Hepatocyte (in vitro differentiated cells): ENCODE measurements at regions not wholly inside any gene's neighbourhood (a gene's known extent, or its start where the extent isn't known, plus 50 kb on each side); places are given as distances from the start of the nearest gene placed in this dataset.

Experiments used
- DNase-seq: peaks from one replicate; pipeline ENCODE4 v3.0.0-alpha.2; 2016; ENCODE audit warnings: low spot score
- H2AFZ ChIP-seq: fragments of 200-600 bp; sonication (generic); 2 replicates; pipeline ENCODE4 v1.6.0; 2016; ENCODE audit warnings: antibody characterized with exemption, mild to moderate bottlenecking
- H3K27ac ChIP-seq: fragments of 200-600 bp; sonication (generic); 2 replicates; pipeline ENCODE4 v1.5.1; 2016; ENCODE audit warnings: mild to moderate bottlenecking
- H3K27me3 ChIP-seq: fragments of 200-600 bp; sonication (generic); 2 replicates; pipeline ENCODE4 v1.6.1; 2016
- H3K36me3 ChIP-seq: fragments of 200-600 bp; sonication (generic); replicated peaks from 2 replicates; pipeline ENCODE4 v1.5.1; 2016; ENCODE audit warnings: low read depth; ENCODE audit not compliant: insufficient read depth
- H3K4me1 ChIP-seq: fragments of 200-600 bp; sonication (generic); 2 replicates; pipeline ENCODE4 v1.5.1; 2016; ENCODE audit warnings: mild to moderate bottlenecking, moderate library complexity; ENCODE audit not compliant: insufficient read depth
- H3K4me2 ChIP-seq: fragments of 200-600 bp; sonication (generic); 2 replicates; pipeline ENCODE4 v1.6.0; 2016
- H3K4me3 ChIP-seq: fragments of 200-600 bp; sonication (generic); 2 replicates; pipeline ENCODE4 v1.5.1; 2016; ENCODE audit warnings: mild to moderate bottlenecking
- H3K79me2 ChIP-seq: fragments of 200-600 bp; sonication (generic); 2 replicates; pipeline ENCODE4 v1.6.0; 2017; ENCODE audit warnings: mild to moderate bottlenecking
- H3K9me2 ChIP-seq: fragments of 200-600 bp; sonication (generic); replicated peaks from 2 replicates; pipeline ENCODE4 v1.6.0; 2017; ENCODE audit warnings: mild to moderate bottlenecking; ENCODE audit not compliant: insufficient read depth
- H3K9me3 ChIP-seq: fragments of 200-600 bp; sonication (generic); 2 replicates; pipeline ENCODE4 v1.5.1; 2016; ENCODE audit warnings: low read depth, mild to moderate bottlenecking
- H4K20me1 ChIP-seq: fragments of 200-600 bp; sonication (generic); 2 replicates; pipeline ENCODE4 v1.6.0; 2016; ENCODE audit warnings: mild to moderate bottlenecking; ENCODE audit not compliant: insufficient read depth, poor library complexity, severe bottlenecking
- EZH2 ChIP-seq: fragments of 200-600 bp; sonication (generic); IDR thresholded peaks from 2 replicates; pipeline ENCODE4 v1.6.1; 2016; ENCODE audit warnings: antibody characterized with exemption, mild to moderate bottlenecking, borderline replicate concordance
- EZH2phosphoT487 ChIP-seq: fragments of 200-600 bp; sonication (generic); IDR thresholded peaks from one replicate; pipeline ENCODE4 v1.6.1; 2018; ENCODE audit warnings: antibody characterized with exemption, mild to moderate bottlenecking, low read depth, moderate library complexity; ENCODE audit not compliant: unreplicated experiment, severe bottlenecking
- WGBS: methylation state at CpG from one replicate; pipeline ENCODE4 v1.1.6; 2016; ENCODE audit warnings: low lambda C conversion rate; ENCODE audit errors: missing lambda C conversion rate; 5-methylcytosine and 5-hydroxymethylcytosine counted together
- TF ChIP-seq, protein P1 (sequence below): fragments of 200-600 bp; sonication (generic); IDR thresholded peaks from 2 replicates; pipeline ENCODE4 v1.5.1; 2016; ENCODE audit warnings: antibody characterized with exemption, mild to moderate bottlenecking; ENCODE audit not compliant: poor library complexity

DNA sequence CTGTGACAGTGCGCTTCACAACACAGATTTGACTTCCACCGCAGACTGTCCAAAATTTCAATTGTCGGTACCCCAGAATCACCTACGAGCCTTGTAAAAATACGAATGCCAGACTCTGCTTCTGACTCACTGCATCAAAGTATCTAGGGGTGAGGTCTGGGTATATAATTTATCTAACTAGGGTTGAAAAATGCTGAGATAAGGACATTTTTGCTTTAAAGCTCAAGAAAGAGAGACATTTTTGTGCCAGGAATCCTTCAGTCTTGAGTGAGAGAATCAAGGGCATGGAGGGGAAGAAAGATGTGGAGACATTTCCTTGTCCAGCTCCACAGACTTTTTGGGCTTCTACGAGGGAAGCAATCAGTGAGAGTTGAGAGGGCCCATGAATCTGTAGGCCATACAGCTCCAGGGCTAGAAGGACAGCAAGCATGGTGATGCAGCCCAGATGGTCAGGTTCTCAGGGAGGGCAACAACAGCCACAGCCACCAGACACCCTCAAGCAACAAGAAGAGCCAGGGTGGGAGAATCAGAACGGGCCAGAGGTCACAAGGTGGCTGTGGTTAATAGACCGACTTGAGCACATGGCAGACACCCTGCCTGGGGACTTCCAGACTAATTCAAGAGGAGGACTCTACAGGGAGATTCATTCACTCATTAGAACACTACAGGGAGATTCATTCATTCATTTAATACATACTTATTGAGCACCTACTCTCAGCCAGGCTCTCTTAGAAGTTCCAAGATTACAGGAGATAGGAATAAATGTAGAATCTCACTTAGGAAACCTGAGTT lies 211.1 kb upstream of the PRDM1 start:
- no peaks in the 10 kb centered on the region for H3K79me2 ChIP-seq
- no peak for DNase-seq
- H3K27ac ChIP-seq = no peak overlapping the region
- no peaks in the 10 kb centered on the region for H3K9me2 ChIP-seq
- H3K36me3 ChIP-seq = no peaks in the 10 kb centered on the region
- no peak overlapping the region for H2AFZ ChIP-seq
- TF ChIP-seq, protein P1, sequence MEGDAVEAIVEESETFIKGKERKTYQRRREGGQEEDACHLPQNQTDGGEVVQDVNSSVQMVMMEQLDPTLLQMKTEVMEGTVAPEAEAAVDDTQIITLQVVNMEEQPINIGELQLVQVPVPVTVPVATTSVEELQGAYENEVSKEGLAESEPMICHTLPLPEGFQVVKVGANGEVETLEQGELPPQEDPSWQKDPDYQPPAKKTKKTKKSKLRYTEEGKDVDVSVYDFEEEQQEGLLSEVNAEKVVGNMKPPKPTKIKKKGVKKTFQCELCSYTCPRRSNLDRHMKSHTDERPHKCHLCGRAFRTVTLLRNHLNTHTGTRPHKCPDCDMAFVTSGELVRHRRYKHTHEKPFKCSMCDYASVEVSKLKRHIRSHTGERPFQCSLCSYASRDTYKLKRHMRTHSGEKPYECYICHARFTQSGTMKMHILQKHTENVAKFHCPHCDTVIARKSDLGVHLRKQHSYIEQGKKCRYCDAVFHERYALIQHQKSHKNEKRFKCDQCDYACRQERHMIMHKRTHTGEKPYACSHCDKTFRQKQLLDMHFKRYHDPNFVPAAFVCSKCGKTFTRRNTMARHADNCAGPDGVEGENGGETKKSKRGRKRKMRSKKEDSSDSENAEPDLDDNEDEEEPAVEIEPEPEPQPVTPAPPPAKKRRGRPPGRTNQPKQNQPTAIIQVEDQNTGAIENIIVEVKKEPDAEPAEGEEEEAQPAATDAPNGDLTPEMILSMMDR = no peak
- TF ChIP-seq EZH2phosphoT487 (no peak), EZH2 (no peak)
- no peak overlapping the region for H3K4me2 ChIP-seq
- no peak overlapping the region for H3K4me3 ChIP-seq
- no peaks in the 10 kb centered on the region for H4K20me1 ChIP-seq
- H3K27me3 ChIP-seq = no peaks in the 10 kb centered on the region
- 86% methylated on average over 8 of the region's 8 CpGs for WGBS
- no peaks in the 10 kb centered on the region for H3K9me3 ChIP-seq
- peaks cover 5% of the 10 kb centered on the region for H3K4me1 ChIP-seq

DNA sequence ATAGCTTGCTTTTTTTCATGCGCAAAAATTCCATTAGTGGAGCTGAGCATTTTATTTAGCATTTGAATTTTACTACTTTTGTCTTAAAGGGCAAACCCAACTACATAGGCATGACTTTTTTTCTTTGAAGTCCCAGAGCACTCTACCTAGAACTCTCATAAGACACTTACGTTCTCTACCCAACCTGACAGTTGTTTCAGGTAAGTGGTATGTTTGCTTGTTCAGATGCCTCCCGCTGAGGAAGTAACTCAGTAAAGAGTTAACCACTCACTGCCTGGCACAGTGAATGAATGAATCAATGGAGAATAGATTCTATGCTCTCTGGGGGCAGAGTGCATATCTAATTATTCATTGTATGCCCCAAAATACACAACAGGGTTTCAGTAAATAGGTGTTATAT lies 212.3 kb upstream of the PRDM1 start:
- peak overlapping the region; percentile 6 for H3K4me2 ChIP-seq
- no peaks in the 10 kb centered on the region for H3K27me3 ChIP-seq
- no peak for DNase-seq
- WGBS = 41% methylated on average over 3 of the region's 3 CpGs
- no peaks in the 10 kb centered on the region for H3K36me3 ChIP-seq
- no peak overlapping the region for H2AFZ ChIP-seq
- no peaks in the 10 kb centered on the region for H3K9me2 ChIP-seq
- H3K27ac ChIP-seq = no peak overlapping the region
- H3K79me2 ChIP-seq = no peaks in the 10 kb centered on the region
- H3K9me3 ChIP-seq = no peaks in the 10 kb centered on the region
- TF ChIP-seq, protein P1 = no peak
- TF ChIP-seq EZH2phosphoT487 = no peak
- no peak for TF ChIP-seq EZH2
- no peak overlapping the region for H3K4me3 ChIP-seq
- H3K4me1 ChIP-seq = peaks cover 5% of the 10 kb centered on the region
- no peaks in the 10 kb centered on the region for H4K20me1 ChIP-seq

DNA sequence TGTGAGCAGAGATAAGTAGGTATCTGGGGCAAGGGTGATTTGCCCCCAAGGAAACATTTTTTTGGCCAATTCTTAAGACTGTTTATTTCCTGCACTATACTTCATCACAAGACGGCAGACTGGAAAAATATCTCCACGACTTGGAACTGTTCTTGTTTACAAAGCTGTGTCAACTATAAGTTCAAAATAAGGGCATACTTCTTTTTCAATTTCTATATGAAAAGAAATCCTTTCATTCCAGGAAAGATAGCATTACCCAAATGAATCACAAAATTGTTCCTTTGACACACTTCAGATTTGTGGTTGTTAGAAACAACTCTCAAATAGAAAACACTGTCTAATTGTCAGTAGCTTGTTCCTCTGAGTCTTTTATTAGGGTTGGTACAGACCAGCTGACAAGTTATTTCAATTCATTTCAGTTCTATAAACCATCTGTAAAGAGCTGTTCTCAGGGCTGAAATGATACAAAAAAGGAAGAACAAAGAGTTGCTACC lies 212.9 kb upstream of the PRDM1 start:
- H3K79me2 ChIP-seq = no peaks in the 10 kb centered on the region
- H3K9me3 ChIP-seq = no peaks in the 10 kb centered on the region
- no peaks in the 10 kb centered on the region for H4K20me1 ChIP-seq
- no peak overlapping the region for H3K4me3 ChIP-seq
- no peak for DNase-seq
- peaks cover 5% of the 10 kb centered on the region for H3K4me1 ChIP-seq
- TF ChIP-seq EZH2 = no peak
- TF ChIP-seq, protein P1 = no peak
- H3K27ac ChIP-seq = no peak overlapping the region
- H3K9me2 ChIP-seq = no peaks in the 10 kb centered on the region
- 26% methylated on average over 2 of the region's 2 CpGs for WGBS
- H3K36me3 ChIP-seq = no peaks in the 10 kb centered on the region
- no peaks in the 10 kb centered on the region for H3K27me3 ChIP-seq
- H2AFZ ChIP-seq = no peak overlapping the region
- peak overlapping the region; percentile 6 for H3K4me2 ChIP-seq
